Testis (tissue), 2 donors: ENCODE measurements at regions not wholly inside any gene's neighbourhood (a gene's known extent, or its start where the extent isn't known, plus 50 kb on each side); places are given as distances from the start of the nearest gene placed in this dataset.
"Not testable (repeated sequence)": the region's sequence is repeated elsewhere in the genome, so short reads cannot be mapped to it uniquely, and the experiment has no call there.

ENCODE experiments used
- POLR2A ChIP-seq: fragments of 450-650 bp; IDR thresholded peaks from one replicate; pipeline ENCODE4 v1.6.1; 2017; ENCODE audit warnings: antibody characterized with exemption, mild to moderate bottlenecking, moderate library complexity
- TF ChIP-seq, protein P1 (sequence below), 3 experiments: fragments of 450-650 bp in 2 of 3; fragments of 200-600 bp in 1 of 3; sonication (generic) in 1 of 3; IDR thresholded peaks; one replicate each; pipeline ENCODE4 v1.5.1; 2016 to 2019; ENCODE audit warnings: antibody characterized with exemption in 3 of 3, mild to moderate bottlenecking in 2 of 3, moderate library complexity in 1 of 3

DNA sequence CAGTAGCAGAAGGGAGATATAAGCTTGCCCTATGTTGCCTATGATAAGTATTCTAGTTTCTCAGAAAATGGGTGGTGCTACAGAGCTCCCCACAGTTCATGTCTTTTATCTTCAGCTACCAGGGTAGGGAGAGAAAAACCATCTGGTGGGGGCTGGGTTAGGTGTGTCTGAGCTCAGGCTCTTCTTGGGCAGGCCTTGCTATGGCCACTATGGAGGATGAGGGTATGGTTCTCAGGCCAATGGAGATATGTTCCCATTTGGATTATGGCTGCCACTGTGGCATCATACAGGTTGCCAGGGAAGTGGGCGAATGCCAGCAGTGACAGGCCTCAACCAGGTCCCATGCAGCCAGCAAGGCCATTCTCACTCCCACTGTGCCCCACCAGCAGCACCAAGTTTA lies 120.3 kb downstream of the ZFY start:
- TF ChIP-seq, protein P1, sequence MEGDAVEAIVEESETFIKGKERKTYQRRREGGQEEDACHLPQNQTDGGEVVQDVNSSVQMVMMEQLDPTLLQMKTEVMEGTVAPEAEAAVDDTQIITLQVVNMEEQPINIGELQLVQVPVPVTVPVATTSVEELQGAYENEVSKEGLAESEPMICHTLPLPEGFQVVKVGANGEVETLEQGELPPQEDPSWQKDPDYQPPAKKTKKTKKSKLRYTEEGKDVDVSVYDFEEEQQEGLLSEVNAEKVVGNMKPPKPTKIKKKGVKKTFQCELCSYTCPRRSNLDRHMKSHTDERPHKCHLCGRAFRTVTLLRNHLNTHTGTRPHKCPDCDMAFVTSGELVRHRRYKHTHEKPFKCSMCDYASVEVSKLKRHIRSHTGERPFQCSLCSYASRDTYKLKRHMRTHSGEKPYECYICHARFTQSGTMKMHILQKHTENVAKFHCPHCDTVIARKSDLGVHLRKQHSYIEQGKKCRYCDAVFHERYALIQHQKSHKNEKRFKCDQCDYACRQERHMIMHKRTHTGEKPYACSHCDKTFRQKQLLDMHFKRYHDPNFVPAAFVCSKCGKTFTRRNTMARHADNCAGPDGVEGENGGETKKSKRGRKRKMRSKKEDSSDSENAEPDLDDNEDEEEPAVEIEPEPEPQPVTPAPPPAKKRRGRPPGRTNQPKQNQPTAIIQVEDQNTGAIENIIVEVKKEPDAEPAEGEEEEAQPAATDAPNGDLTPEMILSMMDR (IDR thresholded peaks at IDR 0.05), result not testable (repeated sequence)
- TF ChIP-seq POLR2A, result not testable (repeated sequence)
